ENCODE measurements at regions not wholly inside any gene's neighbourhood (a gene's known extent, or its start where the extent isn't known, plus 50 kb on each side); places are given as distances from the start of the nearest gene placed in this dataset.

GRCh38 chr4:162838671-162839070 is 328.0 kb downstream of the NAF1 start (continued):
- no peak for TF ChIP-seq ZNF592 (IDR thresholded peaks at IDR 0.05)
- TF ChIP-seq NFXL1 (IDR thresholded peaks at IDR 0.05; ENCODE audit: borderline replicate concordance), result no peak
- no peak for TF ChIP-seq BCLAF1 (IDR thresholded peaks at IDR 0.05)

GRCh38 chr4:162837679-162838078 is 329.0 kb downstream of the NAF1 start:
- in situ Hi-C loops (cut with MboI), result no loop called here
- no TSS peak for BruUV-seq (replicated peaks)
- no peak for TF ChIP-seq BHLHE40 (IDR thresholded peaks at IDR 0.05; ENCODE audit: borderline replicate concordance in 1 of 2, low read depth in 2 of 2, low read length in 1 of 2)
- TF ChIP-seq EP300 (IDR thresholded peaks at IDR 0.05; ENCODE audit: borderline replicate concordance in 1 of 2, control insufficient read depth in 1 of 2, low read depth in 2 of 2, low read length in 2 of 2), result no peak
- no peak for TF ChIP-seq RB1 (IDR thresholded peaks at IDR 0.05; ENCODE audit: borderline replicate concordance)
- no peak for TF ChIP-seq MTA2 (IDR thresholded peaks at IDR 0.05; ENCODE audit: low read depth)
- TF ChIP-seq USF1 (IDR thresholded peaks at IDR 0.05; ENCODE audit: borderline replicate concordance, extremely low read length, insufficient read depth, low read depth, low read length), result no peak
- TF ChIP-seq NFXL1 (IDR thresholded peaks at IDR 0.05; ENCODE audit: borderline replicate concordance), result no peak
- TF ChIP-seq RFX5 (IDR thresholded peaks at IDR 0.05; ENCODE audit: low read depth, low read length), result no peak
- TF ChIP-seq PKNOX1 (IDR thresholded peaks at IDR 0.05), result no peak
- no peak for TF ChIP-seq FOXM1 (IDR thresholded peaks at IDR 0.05; ENCODE audit: low read depth, low read length)

More at GRCh38 chr4:162837679-162838078, 329.0 kb downstream of the NAF1 start:
- 0% methylated on average over 1 of the region's 1 CpG for WGBS (ENCODE audit: insufficient coverage, insufficient replicate concordance, low lambda C conversion rate, missing lambda C conversion rate)
- FAIRE-seq (no peak), ATAC-seq (no peak), DNase-seq (ENCODE audit: low read depth, low spot score) (no peak)
- CTCF ChIA-PET, result interaction anchor here (0.6 kb wide), 1 partner anchor 208 kb away, joined by 3 read pairs; no protein-coding TSS in a partner anchor
- no peaks in the 10 kb centered on the region for H3K79me2 ChIP-seq (ENCODE audit: control insufficient read depth, insufficient read depth, low read length)
- H4K20me1 ChIP-seq (ENCODE audit: control insufficient read depth, insufficient read depth), result no peaks in the 10 kb centered on the region
- no peak overlapping the region for H3K9ac ChIP-seq (ENCODE audit: control insufficient read depth, insufficient read depth, low read length)
- H3K27ac ChIP-seq (ENCODE audit: control insufficient read depth, insufficient read depth), result no peak overlapping the region
- H3K4me3 ChIP-seq, result no peak overlapping the region
- POLR2A ChIA-PET, result no interaction called here
- intact Hi-C loops (cut with micrococcal nuclease; ENCODE audit: unreplicated experiment), result no loop called here
- H3K9me3 ChIP-seq (replicated peaks; ENCODE audit: control insufficient read depth, insufficient read depth, low read length), result no peaks in the 10 kb centered on the region
- H3K27me3 ChIP-seq (replicated peaks in 1 of 2; ENCODE audit: control insufficient read depth in 2 of 2, insufficient read depth in 2 of 2, low read length in 1 of 2), result no peaks in the 10 kb centered on the region
- RAD21 ChIA-PET (ENCODE audit: unreplicated experiment), result no interaction called here
- no peaks in the 10 kb centered on the region for H3K36me3 ChIP-seq (ENCODE audit: control insufficient read depth in 2 of 2, insufficient read depth in 2 of 2, low read length in 1 of 2)
- H3K4me1 ChIP-seq (ENCODE audit: control insufficient read depth, insufficient read depth, low read length), result no peaks in the 10 kb centered on the region
- SMC1A ChIA-PET (ENCODE audit: uncharacterized antibody, unreplicated experiment), result no interaction called here
- no peak overlapping the region for H2AFZ ChIP-seq (ENCODE audit: control insufficient read depth, low read depth, low read length)
- no peak overlapping the region for H3K4me2 ChIP-seq (ENCODE audit: control insufficient read depth, insufficient read depth)

Measured in GM12878 (cell line).